Loucy (cell line): ENCODE measurements at regions not wholly inside any gene's neighbourhood (a gene's known extent, or its start where the extent isn't known, plus 50 kb on each side); places are given as distances from the start of the nearest gene placed in this dataset.

Experiments
- EZH2phosphoT487 ChIP-seq: fragments of 200-600 bp; IDR thresholded peaks from 2 replicates; pipeline ENCODE4 v1.6.1; 2018; ENCODE audit warnings: antibody characterized with exemption, mild to moderate bottlenecking, moderate library complexity, borderline replicate concordance
- TF ChIP-seq, protein P1 (sequence below): fragments of 200-600 bp; sonication (generic); conservative IDR thresholded peaks from 2 replicates; pipeline ENCODE4 v1.5.1; 2014; ENCODE audit warnings: mild to moderate bottlenecking, antibody characterized with exemption, low read length

DNA sequence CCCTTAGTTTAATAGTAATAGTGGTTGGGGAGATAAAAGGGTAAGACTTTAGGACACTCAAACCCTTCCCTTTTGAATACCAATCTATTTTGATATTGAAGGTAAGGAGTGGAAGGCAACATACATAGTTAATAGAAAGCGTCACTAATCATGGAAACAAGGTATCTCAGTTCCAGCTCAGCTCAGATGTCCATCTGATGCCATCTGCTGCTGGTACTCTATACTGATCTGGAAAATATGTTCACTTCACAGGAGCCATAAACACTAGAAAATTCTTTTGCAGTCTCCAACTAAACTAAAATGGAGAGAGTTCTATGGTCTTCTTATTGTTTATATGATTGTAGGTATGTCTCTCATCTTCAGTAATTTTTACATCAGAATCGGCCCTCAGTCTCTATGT is 1777.1 kb downstream of the OTOL1 start:
- TF ChIP-seq, protein P1, sequence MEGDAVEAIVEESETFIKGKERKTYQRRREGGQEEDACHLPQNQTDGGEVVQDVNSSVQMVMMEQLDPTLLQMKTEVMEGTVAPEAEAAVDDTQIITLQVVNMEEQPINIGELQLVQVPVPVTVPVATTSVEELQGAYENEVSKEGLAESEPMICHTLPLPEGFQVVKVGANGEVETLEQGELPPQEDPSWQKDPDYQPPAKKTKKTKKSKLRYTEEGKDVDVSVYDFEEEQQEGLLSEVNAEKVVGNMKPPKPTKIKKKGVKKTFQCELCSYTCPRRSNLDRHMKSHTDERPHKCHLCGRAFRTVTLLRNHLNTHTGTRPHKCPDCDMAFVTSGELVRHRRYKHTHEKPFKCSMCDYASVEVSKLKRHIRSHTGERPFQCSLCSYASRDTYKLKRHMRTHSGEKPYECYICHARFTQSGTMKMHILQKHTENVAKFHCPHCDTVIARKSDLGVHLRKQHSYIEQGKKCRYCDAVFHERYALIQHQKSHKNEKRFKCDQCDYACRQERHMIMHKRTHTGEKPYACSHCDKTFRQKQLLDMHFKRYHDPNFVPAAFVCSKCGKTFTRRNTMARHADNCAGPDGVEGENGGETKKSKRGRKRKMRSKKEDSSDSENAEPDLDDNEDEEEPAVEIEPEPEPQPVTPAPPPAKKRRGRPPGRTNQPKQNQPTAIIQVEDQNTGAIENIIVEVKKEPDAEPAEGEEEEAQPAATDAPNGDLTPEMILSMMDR, result no peak
- no peak for TF ChIP-seq EZH2phosphoT487
